ENCODE measurements at regions not wholly inside any gene's neighbourhood (a gene's known extent, or its start where the extent isn't known, plus 50 kb on each side); places are given as distances from the start of the nearest gene placed in this dataset.
"Not testable (repeated sequence)": the region's sequence is repeated elsewhere in the genome, so short reads cannot be mapped to it uniquely, and the experiment has no call there.

GRCh38 chr11:69219991-69220390 lies 64.3 kb downstream of the SMIM38 start:
- TF ChIP-seq, protein P1, sequence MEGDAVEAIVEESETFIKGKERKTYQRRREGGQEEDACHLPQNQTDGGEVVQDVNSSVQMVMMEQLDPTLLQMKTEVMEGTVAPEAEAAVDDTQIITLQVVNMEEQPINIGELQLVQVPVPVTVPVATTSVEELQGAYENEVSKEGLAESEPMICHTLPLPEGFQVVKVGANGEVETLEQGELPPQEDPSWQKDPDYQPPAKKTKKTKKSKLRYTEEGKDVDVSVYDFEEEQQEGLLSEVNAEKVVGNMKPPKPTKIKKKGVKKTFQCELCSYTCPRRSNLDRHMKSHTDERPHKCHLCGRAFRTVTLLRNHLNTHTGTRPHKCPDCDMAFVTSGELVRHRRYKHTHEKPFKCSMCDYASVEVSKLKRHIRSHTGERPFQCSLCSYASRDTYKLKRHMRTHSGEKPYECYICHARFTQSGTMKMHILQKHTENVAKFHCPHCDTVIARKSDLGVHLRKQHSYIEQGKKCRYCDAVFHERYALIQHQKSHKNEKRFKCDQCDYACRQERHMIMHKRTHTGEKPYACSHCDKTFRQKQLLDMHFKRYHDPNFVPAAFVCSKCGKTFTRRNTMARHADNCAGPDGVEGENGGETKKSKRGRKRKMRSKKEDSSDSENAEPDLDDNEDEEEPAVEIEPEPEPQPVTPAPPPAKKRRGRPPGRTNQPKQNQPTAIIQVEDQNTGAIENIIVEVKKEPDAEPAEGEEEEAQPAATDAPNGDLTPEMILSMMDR (IDR thresholded peaks at IDR 0.05; ENCODE audit: low read depth, low read length, missing control alignments) = no peak
- in situ Hi-C loops (cut with HindIII; ENCODE audit: low sequenced_read_pairs) = no loop called here
- DNase-seq (ENCODE audit: low read depth) = no peak
- H3K4me3 ChIP-seq (ENCODE audit: low read depth, low read length) = no peak overlapping the region

DNA sequence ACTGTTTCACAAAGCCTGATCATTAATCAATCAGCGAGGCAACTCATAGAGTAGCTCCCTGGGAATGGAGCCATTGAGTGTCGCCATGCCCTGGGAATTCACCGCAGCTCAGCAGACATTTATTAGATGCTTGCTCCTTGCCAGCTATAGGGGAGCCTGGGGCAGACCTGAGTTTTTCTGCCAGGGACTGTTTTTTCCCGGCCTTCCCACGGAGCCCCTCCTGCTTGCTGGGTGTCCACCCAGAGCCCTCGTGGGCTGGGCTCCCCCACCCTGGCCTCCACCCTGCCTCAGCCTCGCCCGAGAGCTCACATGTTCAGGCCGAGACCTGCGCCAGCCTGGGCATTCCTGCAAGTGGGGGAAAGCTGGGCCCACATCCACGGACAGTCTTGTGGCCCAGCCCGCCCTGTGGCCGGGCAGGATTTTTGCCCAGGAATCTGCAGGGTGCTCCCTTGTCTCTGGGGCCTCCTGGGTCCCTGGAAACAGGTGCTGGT lies 64.9 kb downstream of the SMIM38 start:
- in situ Hi-C loops (cut with HindIII; ENCODE audit: low sequenced_read_pairs) = no loop called here
- no peak overlapping the region for H3K4me3 ChIP-seq (ENCODE audit: low read depth, low read length)
- TF ChIP-seq, protein P1 (IDR thresholded peaks at IDR 0.05; ENCODE audit: low read depth, low read length, missing control alignments) = no peak
- no peak for DNase-seq (ENCODE audit: low read depth)

- DNase-seq (ENCODE audit: low read depth) = no peak
- in situ Hi-C loops (cut with HindIII; ENCODE audit: low sequenced_read_pairs) = no loop called here
- TF ChIP-seq, protein P1 (IDR thresholded peaks at IDR 0.05; ENCODE audit: low read depth, low read length, missing control alignments) = no peak
- no peak overlapping the region for H3K4me3 ChIP-seq (ENCODE audit: low read depth, low read length)
Measured at GRCh38 chr11:69221086-69221485, 65.4 kb downstream of the SMIM38 start.

DNA sequence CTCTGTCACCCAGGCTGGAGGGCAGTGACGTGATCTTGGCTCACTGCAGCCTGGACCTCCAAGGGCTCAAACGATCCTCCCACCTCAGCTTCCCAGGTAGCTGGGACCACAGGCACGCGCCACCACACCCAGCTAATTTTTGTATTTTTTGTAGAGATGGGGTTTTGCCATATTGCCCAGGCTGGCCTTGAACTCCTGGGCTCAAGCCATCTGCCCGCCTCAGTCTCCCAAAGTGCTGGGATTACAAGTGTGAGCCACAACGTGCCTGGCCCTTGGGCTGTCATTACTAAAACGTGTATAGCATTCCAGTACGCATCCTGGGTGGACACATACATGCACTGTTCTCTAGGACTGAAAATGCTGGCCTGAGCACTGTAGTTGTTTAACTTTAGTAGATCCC lies 65.9 kb downstream of the SMIM38 start:
- DNase-seq (ENCODE audit: low read depth); in situ Hi-C loops (cut with HindIII; ENCODE audit: low sequenced_read_pairs); H3K4me3 ChIP-seq (ENCODE audit: low read depth, low read length): not testable (repeated sequence)

- H3K4me3 ChIP-seq (ENCODE audit: low read depth, low read length) = no peak overlapping the region
- TF ChIP-seq, protein P1 (IDR thresholded peaks at IDR 0.05; ENCODE audit: low read depth, low read length, missing control alignments) = no peak
- in situ Hi-C loops (cut with HindIII; ENCODE audit: low sequenced_read_pairs) = loop anchor here (5.0 kb wide), 1 partner anchor 35 kb away; no protein-coding TSS in a partner anchor
- no peak for DNase-seq (ENCODE audit: low read depth)
Measured at GRCh38 chr11:69227271-69227670, 66.7 kb upstream of the MYEOV start.

DNA sequence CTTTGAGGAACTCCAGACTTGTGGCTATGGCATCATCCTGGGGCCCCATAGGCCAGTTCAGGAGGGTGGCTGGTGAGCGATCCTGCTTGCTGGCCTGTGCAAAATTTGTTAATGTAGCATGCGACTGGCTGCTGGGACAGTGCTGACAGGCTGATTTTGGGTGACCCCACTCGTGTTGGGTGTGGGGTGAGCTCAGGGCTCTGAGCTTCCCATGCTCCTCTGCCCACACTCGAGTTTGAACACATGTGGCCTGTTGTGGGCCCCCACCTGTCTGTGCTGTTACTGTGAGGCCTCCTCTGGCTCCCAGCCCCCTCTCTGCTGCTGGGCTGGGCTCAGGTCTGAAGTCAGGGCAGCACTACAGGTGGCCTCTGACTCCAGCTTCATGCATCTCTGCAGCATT lies 64.4 kb upstream of the MYEOV start:
- no peak overlapping the region for H3K4me3 ChIP-seq (ENCODE audit: low read depth, low read length)
- in situ Hi-C loops (cut with HindIII; ENCODE audit: low sequenced_read_pairs) = loop anchor here (5.0 kb wide), 1 partner anchor 37 kb away; no protein-coding TSS in a partner anchor
- DNase-seq (ENCODE audit: low read depth) = no peak
- TF ChIP-seq, protein P1 (IDR thresholded peaks at IDR 0.05; ENCODE audit: low read depth, low read length, missing control alignments) = no peak

DNA sequence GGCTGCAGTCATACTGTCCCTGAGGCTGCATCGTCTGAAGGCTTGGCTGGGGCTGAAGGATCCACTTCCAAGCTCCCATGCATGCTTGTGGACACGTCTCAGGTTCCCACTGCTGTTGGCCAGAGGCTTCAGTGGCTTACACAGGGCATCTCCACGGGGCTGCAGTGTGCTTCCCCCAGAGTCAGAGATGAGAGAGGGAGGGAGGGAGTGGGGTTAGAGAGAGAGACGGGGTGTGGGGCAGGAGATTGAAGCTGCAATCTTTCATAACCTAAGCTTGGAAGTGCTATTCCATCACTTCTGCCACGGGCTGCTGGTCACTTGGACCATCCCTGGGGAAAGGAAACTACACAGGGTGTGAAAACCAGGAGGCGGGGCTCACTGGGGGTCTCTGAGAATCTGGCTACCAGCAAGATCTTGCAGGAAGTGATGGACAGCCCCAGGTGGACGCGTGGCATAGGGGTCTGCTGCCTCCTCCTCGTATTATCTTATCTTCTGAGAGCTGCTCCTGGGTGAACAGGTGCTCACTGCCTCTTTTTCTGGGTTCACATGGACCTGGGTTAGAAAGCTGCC lies 63.0 kb upstream of the MYEOV start:
- no peak for DNase-seq (ENCODE audit: low read depth)
- in situ Hi-C loops (cut with HindIII; ENCODE audit: low sequenced_read_pairs) = no loop called here
- H3K4me3 ChIP-seq (ENCODE audit: low read depth, low read length) = no peak overlapping the region
- TF ChIP-seq, protein P1 (IDR thresholded peaks at IDR 0.05; ENCODE audit: low read depth, low read length, missing control alignments) = no peak

Data from astrocyte of the cerebellum (primary cell).